ENCODE measurements at regions not wholly inside any gene's neighbourhood (a gene's known extent, or its start where the extent isn't known, plus 50 kb on each side); places are given as distances from the start of the nearest gene placed in this dataset.

- no peak for DNase-seq
Observed at GRCh38 chr5:155727512-155728145, 599.3 kb upstream of the SGCD start.

GRCh38 chr5:155728146-155728856 lies 598.7 kb upstream of the SGCD start:
- no peak for DNase-seq

GRCh38 chr5:155728857-155729683 lies 597.9 kb upstream of the SGCD start:
- DNase-seq, result no peak

GRCh38 chr5:155729684-155730059 lies 597.3 kb upstream of the SGCD start:
- DNase-seq, result no peak

GRCh38 chr5:155732587-155733376 lies 594.2 kb upstream of the SGCD start:
- no peak for DNase-seq

GRCh38 chr5:155733935-155734334 lies 593.0 kb upstream of the SGCD start:
- no peak for DNase-seq

- DNase-seq, result no peak
Observed at GRCh38 chr5:155735388-155735787, 591.6 kb upstream of the SGCD start.

- no peak for DNase-seq
Observed at GRCh38 chr5:155738616-155739015, 588.3 kb upstream of the SGCD start.

- DNase-seq, result no peak
Observed at GRCh38 chr5:155746367-155747038, 580.5 kb upstream of the SGCD start.

- no peak for DNase-seq
Observed at GRCh38 chr5:155750101-155750500, 576.9 kb upstream of the SGCD start.

GRCh38 chr5:155750571-155750970 lies 576.4 kb upstream of the SGCD start:
- no peak for DNase-seq

GRCh38 chr5:155753943-155754581 lies 572.9 kb upstream of the SGCD start:
- DNase-seq, result no peak

- DNase-seq, result no peak
Observed at GRCh38 chr5:155759252-155759651, 567.7 kb upstream of the SGCD start.

GRCh38 chr5:155759984-155760383 lies 567.0 kb upstream of the SGCD start:
- no peak for DNase-seq

- DNase-seq, result no peak
Observed at GRCh38 chr5:155761502-155761901, 565.5 kb upstream of the SGCD start.

GRCh38 chr5:155765715-155766114 lies 561.2 kb upstream of the SGCD start:
- DNase-seq, result no peak

GRCh38 chr5:155767470-155767869 lies 559.5 kb upstream of the SGCD start:
- DNase-seq, result no peak

- no peak for DNase-seq
Observed at GRCh38 chr5:155768332-155768731, 558.6 kb upstream of the SGCD start.

GRCh38 chr5:155772009-155772662 lies 554.8 kb upstream of the SGCD start:
- no peak for DNase-seq

GRCh38 chr5:155773680-155774079 lies 553.3 kb upstream of the SGCD start:
- peak; percentile 23 for DNase-seq

GRCh38 chr5:155780260-155780659 lies 546.7 kb upstream of the SGCD start:
- DNase-seq, result no peak
